GM04504 (cell line): ENCODE measurements at regions not wholly inside any gene's neighbourhood (a gene's known extent, or its start where the extent isn't known, plus 50 kb on each side); places are given as distances from the start of the nearest gene placed in this dataset.

Experiments
- DNase-seq: peaks from one replicate; pipeline ENCODE4 v3.0.0-alpha.2; 2012; ENCODE audit warnings: low read depth

DNA sequence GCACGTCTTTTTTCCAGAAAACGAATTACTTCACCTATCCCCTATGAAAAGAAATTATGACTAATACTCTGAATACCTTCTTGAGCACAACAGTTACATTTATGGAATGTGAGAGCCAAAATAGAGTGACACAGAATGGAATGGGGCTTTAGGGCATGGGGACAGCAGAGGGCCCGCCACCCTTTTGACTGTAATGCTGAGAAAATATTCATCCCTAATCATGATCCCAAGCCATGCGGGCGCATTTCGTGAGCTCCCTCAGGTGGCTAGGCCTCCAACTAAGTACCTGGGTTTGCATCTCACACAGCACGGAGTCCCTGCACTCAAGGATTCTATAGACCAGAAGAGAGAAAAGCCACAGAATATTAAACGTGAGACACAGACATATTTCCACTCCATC is 212.6 kb downstream of the SOD2 start:
- no peak for DNase-seq

DNA sequence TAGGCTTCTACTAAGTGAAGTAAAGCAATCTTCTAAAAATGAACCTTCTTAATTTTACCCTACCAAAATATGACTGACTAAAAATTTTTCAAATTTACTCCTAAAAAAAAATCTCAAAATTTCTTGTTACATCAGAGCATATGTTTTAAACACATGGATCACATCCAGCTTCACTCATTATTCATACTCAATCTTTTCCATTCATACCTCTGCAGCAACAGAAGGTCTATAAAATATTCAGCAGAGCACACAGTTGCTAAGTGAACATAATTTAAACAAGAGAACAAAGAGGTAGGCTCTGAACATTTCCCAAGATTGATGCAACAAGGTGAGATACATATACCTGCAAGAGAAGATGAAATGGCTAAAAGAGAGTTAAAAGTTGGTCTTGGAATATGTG is 213.9 kb downstream of the SOD2 start:
- DNase-seq, result no peak

DNA sequence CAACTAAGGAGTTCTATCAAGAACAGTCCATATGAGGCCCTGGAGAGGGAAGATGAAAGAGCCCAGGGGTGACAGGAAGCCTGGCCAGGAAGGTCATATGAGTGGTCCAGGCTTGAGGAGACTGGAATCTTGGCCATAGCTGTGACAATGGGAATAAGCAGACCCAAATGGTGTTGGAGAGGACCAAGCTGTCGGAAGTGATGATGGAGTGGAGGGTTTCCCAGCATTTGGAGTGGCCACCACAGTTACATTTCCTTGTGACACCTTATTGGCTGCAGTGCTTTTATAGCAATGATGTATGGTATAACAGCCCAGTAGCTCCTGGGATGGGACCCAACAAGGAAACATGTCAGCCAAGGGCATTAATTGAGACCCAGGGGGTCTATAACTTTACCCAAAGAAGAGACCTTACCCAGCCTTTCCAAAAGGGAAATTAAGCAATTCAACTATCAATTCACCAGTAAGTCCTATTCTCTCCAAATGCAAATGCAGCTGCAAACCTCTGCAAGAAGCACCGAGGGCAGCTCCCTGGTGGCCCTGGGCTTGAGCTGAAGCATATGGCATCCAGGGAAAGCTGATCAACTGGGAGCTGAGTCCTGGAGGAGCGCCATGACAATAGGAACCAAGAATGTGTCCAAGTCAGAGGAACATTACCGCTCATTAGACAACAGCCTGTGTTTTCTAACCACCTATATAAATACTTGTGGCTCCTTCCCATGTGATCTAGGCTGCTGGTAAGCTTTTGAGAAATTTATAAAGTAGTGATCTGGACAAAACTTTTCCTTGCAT is 219.4 kb downstream of the SOD2 start:
- no peak for DNase-seq

DNA sequence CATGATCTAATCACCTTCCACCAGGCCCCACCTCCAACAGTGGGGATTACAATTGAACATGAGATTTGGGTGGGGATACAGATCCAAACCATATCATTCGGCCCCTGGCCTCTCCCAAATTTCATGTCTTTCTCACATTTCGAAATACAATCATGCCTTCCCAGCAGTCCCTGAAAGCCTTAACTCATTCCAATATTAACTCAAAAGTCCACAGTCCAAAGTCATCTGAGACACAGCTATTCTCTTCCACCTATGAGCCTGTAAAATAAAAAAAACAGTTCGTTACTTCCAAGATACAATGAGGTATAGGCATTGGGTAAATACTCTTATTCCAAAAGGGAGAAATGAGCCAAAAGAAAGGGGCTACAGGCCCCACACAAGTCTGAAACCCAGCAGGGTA is 222.6 kb downstream of the SOD2 start:
- no peak for DNase-seq

DNA sequence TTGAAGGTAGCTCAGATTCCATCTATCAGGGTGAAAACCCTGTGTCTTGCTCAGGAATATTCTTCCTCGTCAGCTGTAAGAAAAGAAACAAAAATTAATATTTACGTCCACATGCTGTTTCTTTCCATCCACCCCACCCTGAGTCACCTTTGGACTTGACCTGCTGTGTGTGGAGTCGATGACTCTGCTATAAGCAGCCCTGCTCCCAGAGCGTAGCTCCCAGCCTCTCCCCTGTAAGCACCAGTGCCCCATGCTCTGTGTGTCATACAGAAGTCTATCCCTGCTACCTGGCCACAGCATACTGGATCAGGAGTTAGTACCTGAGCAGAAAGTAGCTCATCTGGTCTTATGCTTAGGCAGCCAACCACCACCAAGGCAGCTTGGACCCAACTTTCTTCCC is 223.6 kb downstream of the SOD2 start:
- DNase-seq, result no peak

DNA sequence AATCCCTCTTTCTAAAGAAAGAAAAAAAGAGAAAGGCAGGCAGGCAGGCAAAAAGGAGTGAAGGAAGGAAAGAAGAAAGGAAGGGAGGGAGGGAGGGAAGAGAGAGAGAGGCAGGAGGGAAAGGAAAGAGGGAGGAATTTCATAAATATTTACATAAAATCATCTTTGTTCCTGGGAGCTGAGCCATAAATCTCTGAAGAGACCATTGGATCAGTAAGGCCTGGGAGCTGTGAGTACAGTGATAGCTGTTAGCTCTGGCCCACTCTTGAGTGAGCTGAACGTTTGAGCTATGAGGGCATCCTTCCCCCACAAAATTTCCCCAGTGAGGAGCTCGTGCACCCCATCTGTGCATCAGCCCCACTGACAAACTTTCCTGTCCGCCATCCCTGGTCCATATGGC is 224.0 kb downstream of the SOD2 start:
- no peak for DNase-seq

DNA sequence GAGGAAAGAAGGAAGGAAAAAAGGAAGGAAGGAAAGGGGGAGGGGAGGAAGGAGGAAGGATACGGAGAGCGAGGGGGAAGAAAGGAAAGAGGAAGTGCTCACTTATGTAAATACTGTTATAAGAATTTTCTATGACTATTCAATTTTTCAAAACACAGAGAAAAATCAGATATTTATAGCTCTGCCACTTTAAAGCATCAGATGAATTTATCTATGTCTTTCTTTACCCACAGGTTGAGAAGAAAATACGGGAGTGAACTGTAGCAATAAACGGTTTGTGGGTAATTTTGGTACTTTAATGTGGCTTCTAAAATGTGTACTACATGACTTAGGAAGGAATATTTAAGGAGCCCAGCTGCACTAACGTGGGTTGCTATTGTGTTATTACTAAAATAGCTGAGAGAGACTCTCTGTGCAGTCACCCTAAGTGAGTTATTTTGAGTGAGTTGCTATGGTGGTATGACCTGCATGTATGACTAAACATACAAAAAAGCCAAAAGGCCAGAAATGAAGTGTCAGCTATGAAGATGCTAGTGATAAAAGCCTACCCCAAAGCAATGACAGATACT is 225.5 kb downstream of the SOD2 start:
- DNase-seq, result no peak

DNA sequence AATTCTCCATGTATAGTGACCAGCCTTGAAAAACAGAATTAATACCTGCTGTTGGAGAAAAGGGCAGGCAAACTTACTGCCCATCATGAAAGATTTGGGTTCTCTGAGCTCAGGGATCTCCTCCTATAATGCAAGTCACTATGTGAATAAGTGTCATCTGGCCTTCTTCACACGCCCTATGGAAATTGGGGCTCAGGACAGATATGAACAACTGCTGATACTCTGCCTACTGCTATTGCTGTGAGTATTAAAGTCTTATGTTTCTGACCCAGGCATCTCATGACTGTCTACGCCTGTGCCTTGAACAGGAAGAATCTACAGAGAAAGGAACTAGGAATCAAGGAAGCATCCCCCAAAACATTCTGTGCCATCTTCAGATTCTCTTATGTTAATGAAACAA is 226.1 kb downstream of the SOD2 start:
- no peak for DNase-seq

DNA sequence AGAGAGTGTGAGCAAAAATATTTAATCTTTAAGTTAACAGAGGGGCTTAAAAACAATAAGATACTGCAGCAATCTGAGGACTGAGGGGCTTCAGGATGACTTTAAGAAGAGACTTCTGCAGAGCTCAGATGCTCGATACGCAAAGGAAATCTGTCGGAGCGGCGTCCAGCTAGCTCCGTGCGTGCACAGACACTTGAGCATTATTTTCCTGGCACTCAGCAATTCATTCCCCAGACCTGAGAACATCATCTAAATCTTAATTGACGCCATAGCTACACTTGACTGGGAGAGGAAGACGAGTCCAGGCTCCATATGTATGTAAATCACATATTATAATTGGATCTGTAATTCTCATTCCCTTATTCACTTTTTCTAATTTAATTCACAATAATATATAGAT is 228.2 kb downstream of the SOD2 start:
- no peak for DNase-seq

DNA sequence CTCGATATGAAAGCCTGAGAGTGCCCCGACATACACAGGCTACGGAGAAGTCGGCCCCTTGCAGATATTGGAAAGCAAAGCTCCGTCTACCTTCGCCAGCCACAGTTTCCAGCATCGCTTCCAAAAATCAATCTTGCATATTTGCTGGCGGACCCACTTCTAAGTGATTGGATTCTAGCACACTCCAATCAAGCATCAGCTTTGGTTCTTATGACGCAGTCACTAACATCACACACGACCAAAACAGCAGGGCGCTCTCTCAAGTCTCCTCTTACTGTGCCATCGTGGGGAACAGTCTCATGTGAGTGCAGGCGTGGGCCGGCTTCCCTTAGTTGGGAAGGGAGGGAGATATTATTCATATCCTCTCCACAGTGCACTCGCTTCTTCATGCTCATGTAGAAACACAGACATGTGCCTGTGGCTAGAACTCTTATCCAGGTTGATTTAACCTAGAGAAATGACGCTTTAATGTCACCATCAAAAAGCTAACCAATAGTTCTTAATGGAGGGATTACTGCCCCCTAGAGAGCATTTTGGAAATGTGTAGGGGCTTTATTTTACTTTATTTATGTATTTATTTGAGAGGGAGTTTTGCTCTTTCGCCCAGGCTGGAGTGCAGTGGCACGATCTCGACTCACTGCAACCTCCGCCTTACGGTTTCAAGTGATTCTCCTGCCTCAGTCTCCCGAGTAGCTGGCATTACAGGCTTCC is 229.8 kb downstream of the SOD2 start:
- DNase-seq, result no peak

DNA sequence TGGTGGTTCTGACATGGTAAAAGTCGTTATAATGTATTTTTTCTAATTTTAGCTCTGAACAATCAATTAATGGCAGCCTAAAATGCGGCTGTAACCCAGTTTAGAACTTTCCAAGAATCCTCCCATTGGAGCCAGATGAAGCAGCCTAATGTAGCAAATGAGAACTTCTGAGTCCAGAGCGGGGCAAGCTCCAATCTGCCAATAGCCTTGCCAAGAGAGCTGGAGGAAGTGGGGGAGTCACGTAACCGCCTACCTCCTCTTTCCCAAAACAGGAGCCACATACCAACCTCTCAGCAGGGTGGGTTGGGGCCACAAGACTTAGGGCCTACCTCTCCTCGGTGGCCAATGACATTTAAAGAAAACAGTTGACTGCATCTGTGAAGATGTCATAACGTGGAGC is 230.6 kb downstream of the SOD2 start:
- DNase-seq, result no peak

DNA sequence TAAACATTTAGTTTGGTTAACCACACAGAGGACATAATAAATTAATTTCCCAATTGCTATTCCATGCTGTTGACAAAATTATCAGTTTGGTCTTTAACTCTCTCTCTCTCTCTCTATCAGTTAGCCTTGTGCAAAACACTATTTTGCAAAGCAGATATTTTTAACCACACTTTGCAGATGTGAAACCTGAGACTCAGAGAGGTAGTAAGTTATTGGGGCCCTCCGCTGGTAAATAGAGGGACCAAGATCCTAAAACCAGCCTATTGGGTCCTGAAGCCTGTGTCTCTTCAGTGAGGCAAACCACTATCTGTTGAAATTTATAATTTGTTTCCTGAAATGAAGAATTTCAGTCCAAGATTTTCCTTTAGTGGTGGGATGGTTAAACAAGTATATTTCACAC is 231.0 kb downstream of the SOD2 start:
- no peak for DNase-seq

DNA sequence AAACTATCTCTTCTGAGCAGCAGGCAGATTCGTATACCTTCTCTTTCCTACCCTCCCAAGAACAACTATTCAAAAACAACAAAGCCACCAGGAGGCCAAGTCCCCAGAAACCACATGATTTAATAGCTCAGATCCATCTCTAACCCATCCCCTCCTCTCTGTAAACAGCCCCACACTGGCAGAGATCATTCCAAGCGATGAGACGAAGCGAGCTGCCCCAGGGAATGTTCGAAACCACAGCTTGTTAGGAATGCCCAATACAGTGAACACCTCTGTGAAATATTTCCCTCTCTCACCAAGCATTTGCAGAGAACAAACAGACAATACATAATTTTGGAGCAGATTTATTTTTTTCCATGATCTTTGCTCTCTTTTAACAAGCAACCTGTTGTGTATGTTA is 231.8 kb downstream of the SOD2 start:
- DNase-seq, result no peak

DNA sequence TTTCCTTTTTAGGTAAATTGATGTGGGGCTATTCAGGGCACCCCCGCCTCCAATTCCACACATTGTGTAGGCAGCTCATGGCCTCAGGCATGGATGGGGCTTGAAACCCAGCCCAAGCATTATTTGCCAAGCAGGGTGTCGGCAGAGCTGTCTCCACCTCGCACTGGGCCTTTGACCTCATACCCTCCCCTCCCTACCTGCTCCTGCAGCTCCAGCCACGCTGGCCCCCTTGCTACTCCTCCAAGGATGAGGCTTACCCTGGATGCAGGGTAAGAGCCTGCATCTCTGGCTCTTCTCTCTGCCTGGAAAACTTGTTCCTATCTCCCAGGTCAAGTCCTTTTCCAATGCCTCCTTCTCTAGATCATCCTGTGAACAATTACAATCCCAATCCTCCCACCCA is 232.6 kb downstream of the SOD2 start:
- DNase-seq, result no peak

DNA sequence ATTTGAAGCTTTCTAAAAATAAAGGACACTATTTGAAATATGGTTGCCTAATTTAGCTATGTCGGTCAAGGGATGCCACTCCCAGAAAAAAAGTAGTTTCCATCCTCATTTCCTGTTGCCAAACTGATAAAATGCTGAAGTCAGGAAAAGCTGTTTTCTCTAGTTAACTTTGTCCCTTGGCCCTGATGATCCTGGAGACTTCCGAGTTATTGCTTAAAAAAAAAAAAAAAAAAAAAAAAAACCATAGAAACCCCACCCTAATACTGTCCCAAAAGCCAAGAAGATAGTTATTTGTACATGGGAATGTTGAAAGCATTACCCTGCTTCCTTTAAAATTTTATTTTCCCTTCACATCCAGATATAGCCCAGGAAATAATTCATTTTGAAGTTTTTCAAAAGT is 236.7 kb downstream of the SOD2 start:
- no peak for DNase-seq

DNA sequence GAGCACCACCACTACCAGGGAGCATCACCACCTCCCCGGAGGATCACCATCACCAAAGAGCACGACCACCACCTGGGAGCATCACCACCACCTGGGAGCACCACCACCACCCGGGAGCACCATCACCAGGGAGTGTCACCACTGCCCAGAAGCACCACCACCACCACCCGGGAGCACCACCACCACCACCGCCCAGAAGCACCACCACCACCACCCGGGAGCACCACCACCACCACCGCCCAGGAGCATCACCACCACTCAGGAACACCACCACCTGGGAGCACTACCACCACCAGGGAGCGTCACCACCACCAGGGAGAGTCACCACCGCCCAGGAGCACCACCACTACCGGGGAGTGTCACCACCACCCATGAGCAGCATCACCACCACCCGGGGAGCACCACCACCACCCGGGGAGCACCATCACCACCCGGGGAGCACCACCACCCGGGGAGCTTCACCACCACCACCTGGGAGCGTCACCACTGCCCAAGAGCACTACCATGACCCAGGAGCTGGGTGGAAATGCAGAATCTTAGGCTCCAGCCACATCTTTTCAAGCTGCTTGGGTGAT is 237.3 kb downstream of the SOD2 start:
- DNase-seq, result no peak

DNA sequence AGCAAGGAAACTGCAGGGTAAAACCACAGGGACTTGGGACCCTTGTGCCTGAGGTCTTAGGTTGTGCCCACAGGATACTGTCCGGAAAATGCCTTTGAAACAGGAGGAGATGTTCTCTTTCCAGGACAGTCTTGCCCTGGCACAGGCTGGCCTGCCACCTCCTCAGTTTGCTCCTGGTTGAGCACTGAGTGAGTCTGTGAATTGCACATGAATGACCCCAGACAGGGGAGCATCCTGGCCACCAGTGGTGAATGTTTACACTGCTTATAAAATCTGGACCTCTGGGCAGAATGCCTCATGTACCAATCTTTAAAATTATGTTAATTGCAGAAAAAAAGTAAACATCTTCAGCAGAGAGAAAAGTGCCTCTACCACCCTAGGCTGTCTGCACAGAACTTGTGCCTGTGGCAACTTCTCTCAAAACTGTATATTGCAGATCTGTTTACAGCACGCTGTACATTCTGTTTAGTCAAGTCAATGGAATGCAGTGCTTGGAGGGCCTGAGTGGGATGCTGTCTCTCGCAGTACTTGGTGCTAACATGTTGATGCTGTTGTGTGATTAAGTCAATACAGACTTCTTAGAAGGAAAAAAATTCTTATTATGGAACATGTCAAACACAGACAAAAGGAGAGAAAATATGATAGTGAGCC is 242.1 kb downstream of the SOD2 start:
- no peak for DNase-seq

DNA sequence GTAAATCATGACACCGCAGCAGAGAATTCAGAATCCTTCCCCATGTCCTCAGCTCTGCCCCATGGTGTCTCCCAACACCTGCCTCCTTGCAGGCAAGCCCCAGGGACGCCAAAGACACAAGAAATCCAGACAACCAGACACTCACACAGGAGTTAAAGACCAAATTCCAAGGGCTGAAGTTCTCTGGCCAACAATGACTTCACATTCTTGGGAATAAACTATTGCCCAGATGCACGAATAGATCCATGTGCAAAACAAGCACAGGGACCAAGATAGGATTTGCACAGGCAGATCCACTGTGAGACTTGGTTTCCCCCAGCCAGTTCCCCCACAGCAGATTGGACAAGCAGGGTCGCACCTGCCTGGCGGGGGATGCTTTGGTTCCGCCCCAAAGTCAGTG is 246.7 kb downstream of the SOD2 start:
- DNase-seq, result no peak

DNA sequence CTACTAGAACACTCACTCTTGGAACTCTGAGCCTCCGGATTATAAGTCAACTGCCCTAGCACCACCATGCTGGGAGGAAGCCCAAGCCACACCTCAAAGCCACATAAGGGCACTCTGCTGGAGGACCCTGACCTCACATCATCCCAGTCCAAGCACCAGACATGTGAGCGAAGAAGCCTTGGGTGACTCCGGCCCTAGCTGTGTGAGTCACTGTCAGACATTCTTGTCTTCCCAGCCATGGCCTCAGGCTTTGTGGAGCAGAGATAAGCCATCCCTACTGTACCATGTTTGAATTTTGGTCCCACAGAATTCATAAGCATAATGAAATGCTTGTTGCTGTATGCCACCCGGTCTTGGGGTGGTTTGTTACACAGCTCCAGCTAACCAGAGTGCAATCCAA is 247.7 kb downstream of the SOD2 start:
- no peak for DNase-seq

DNA sequence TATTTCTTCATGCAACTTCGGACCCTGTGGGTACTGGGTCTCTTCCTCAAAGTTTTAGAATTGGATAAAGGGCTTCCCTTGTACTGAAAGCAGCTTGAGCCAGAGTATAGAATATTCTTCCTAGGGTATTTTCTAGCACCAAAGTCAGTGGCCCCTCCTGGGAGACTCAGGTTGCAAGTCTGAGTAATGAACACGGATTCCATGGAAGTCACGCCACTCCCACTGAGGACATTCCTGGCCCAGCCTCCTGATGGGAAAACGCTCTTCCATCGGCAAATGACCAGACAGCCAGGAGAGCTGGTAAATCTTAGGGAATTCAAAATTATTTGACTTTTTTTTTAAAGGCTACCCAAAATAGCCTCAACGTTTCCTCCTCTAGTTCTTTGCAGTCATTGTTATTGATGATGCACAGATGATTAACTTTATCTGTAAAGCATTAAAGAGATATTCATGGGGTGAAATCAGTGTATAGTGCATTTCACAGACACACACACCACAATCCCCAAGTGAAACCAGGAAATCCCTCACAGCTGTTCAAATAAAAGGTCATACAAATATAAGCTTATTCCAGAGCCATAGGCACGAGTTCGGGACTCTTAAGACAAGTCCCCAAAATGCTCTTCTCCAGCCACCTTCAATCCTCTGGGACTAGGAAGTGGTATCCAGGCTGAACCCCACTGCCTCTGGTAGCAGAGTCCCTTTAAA is 248.8 kb downstream of the SOD2 start:
- DNase-seq, result no peak

DNA sequence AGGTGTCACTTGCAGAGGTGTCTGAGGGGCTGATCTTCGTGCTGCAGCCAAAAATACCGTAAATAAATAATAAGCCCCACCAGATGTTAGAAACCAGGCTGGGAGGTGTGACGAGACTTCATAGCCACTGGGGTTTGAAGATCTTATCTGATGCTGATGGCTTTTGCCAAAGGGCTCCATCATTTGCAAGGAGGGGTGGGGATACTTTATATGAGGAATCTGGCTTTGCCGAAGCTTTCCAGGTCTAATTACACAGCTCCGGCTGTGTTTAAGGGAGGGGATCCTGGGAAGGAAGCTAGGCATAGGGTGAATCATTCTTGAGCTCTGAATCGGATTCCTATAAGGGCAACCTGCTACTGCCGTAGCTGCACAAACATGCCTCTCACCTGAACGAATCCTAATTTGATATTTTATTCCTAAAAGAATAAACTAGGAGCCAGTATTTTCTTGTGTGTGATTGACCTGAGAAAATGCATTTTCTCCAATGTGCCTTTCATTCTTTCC is 249.6 kb downstream of the SOD2 start:
- no peak for DNase-seq

DNA sequence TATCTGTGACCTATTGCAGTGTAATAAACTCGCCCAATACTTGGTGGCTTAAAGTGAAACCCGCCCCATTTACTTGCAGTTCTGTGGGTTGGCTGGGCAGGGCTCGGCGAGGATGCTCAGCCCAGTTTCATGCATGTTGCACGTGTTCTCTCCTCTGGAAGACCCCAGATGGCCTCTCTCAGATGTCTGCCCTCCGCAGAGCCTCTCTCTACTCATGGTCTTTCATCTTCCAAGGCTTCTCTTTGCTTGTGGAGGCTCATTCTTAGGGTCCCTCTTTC is 251.4 kb downstream of the SOD2 start:
- no peak for DNase-seq
